ENCODE measurements at regions not wholly inside any gene's neighbourhood (a gene's known extent, or its start where the extent isn't known, plus 50 kb on each side); places are given as distances from the start of the nearest gene placed in this dataset.

GRCh38 chr20:41874658-41875057 is 256.5 kb upstream of the CHD6 start:
- peaks cover 0 to 3% of the 10 kb centered on the region in 2 donors for H3K9me3 ChIP-seq (ENCODE audit: control insufficient read depth in 2 of 2, insufficient read depth in 1 of 2, low read depth in 1 of 2, low read length in 1 of 2)
- WGBS, 2 donors, result 67 to 74% methylated on average over 1 of the region's 1 CpG
- no peak overlapping the region for H3K27ac ChIP-seq (ENCODE audit: low read depth in 2 of 2, low read length in 1 of 2)
- no peak overlapping the region for H3K4me3 ChIP-seq (ENCODE audit: low read depth in 1 of 2, low read length in 2 of 2)
- H3K4me1 ChIP-seq (ENCODE audit: control insufficient read depth in 2 of 2, insufficient read depth in 2 of 2, low read length in 1 of 2), result no peaks in the 10 kb centered on the region
- H3K36me3 ChIP-seq (ENCODE audit: control insufficient read depth in 2 of 2, insufficient read depth in 2 of 2, low read length in 1 of 2), result no peaks in the 10 kb centered on the region
- peaks cover 0 to 2% of the 10 kb centered on the region in 2 donors for H3K27me3 ChIP-seq (ENCODE audit: control insufficient read depth in 1 of 2, insufficient read depth in 2 of 2, low read length in 2 of 2)

GRCh38 chr20:41872930-41873329 is 254.8 kb upstream of the CHD6 start:
- Histone ChIP-seq H3K4me3 (ENCODE audit: low read depth in 1 of 2, low read length in 2 of 2) (no peak overlapping the region), H3K9me3 (ENCODE audit: control insufficient read depth in 2 of 2, insufficient read depth in 1 of 2, low read depth in 1 of 2, low read length in 1 of 2) (peaks cover 0 to 3% of the 10 kb centered on the region in 2 donors), H3K36me3 (ENCODE audit: control insufficient read depth in 2 of 2, insufficient read depth in 2 of 2, low read length in 1 of 2) (no peaks in the 10 kb centered on the region), H3K4me1 (ENCODE audit: control insufficient read depth in 2 of 2, insufficient read depth in 2 of 2, low read length in 1 of 2) (no peaks in the 10 kb centered on the region), H3K27me3 (ENCODE audit: control insufficient read depth in 1 of 2, insufficient read depth in 2 of 2, low read length in 2 of 2) (peaks cover 0 to 2% of the 10 kb centered on the region in 2 donors), H3K27ac (ENCODE audit: low read depth in 2 of 2, low read length in 1 of 2) (no peak overlapping the region)
- WGBS, 2 donors, result 43 to 49% methylated on average over 4 of the region's 4 CpGs

GRCh38 chr20:41870869-41871462 is 252.8 kb upstream of the CHD6 start:
- Histone ChIP-seq H3K27me3 (ENCODE audit: control insufficient read depth in 1 of 2, insufficient read depth in 2 of 2, low read length in 2 of 2) (peaks cover 0 to 2% of the 10 kb centered on the region in 2 donors), H3K36me3 (ENCODE audit: control insufficient read depth in 2 of 2, insufficient read depth in 2 of 2, low read length in 1 of 2) (no peaks in the 10 kb centered on the region), H3K27ac (ENCODE audit: low read depth in 2 of 2, low read length in 1 of 2) (no peak overlapping the region), H3K4me1 (ENCODE audit: control insufficient read depth in 2 of 2, insufficient read depth in 2 of 2, low read length in 1 of 2) (no peaks in the 10 kb centered on the region), H3K9me3 (ENCODE audit: control insufficient read depth in 2 of 2, insufficient read depth in 1 of 2, low read depth in 1 of 2, low read length in 1 of 2) (peaks cover 0 to 3% of the 10 kb centered on the region in 2 donors), H3K4me3 (ENCODE audit: low read depth in 1 of 2, low read length in 2 of 2) (no peak overlapping the region)
- whole genome bisulfite sequencing, 2 donors, result 49 to 53% methylated on average over 3 of the region's 3 CpGs

- H3K4me3 ChIP-seq (ENCODE audit: low read depth in 1 of 2, low read length in 2 of 2), result no peak overlapping the region
- peaks cover 0 to 2% of the 10 kb centered on the region in 2 donors for H3K27me3 ChIP-seq (ENCODE audit: control insufficient read depth in 1 of 2, insufficient read depth in 2 of 2, low read length in 2 of 2)
- no peak overlapping the region for H3K27ac ChIP-seq (ENCODE audit: low read depth in 2 of 2, low read length in 1 of 2)
- WGBS, 2 donors, result 62 to 63% methylated on average over 2 of the region's 2 CpGs
- H3K4me1 ChIP-seq (ENCODE audit: control insufficient read depth in 2 of 2, insufficient read depth in 2 of 2, low read length in 1 of 2), result no peaks in the 10 kb centered on the region
- peaks cover 0 to 3% of the 10 kb centered on the region in 2 donors for H3K9me3 ChIP-seq (ENCODE audit: control insufficient read depth in 2 of 2, insufficient read depth in 1 of 2, low read depth in 1 of 2, low read length in 1 of 2)
- no peaks in the 10 kb centered on the region for H3K36me3 ChIP-seq (ENCODE audit: control insufficient read depth in 2 of 2, insufficient read depth in 2 of 2, low read length in 1 of 2)
These were observed 251.1 kb upstream of the CHD6 start for GRCh38 chr20:41869261-41869660.

- Histone ChIP-seq H3K27ac (ENCODE audit: low read depth in 2 of 2, low read length in 1 of 2) (no peak overlapping the region), H3K4me3 (ENCODE audit: low read depth in 1 of 2, low read length in 2 of 2) (no peak overlapping the region), H3K4me1 (ENCODE audit: control insufficient read depth in 2 of 2, insufficient read depth in 2 of 2, low read length in 1 of 2) (no peaks in the 10 kb centered on the region), H3K9me3 (ENCODE audit: control insufficient read depth in 2 of 2, insufficient read depth in 1 of 2, low read depth in 1 of 2, low read length in 1 of 2) (no peaks in the 10 kb centered on the region), H3K36me3 (ENCODE audit: control insufficient read depth in 2 of 2, insufficient read depth in 2 of 2, low read length in 1 of 2) (no peaks in the 10 kb centered on the region), H3K27me3 (ENCODE audit: control insufficient read depth in 1 of 2, insufficient read depth in 2 of 2, low read length in 2 of 2) (peaks cover 0 to 2% of the 10 kb centered on the region in 2 donors)
- WGBS, 2 donors, result 74 to 79% methylated on average over 3 of the region's 3 CpGs
These were observed 247.8 kb upstream of the CHD6 start for GRCh38 chr20:41865938-41866337.

- Histone ChIP-seq H3K9me3 (ENCODE audit: control insufficient read depth in 2 of 2, insufficient read depth in 1 of 2, low read depth in 1 of 2, low read length in 1 of 2) (no peaks in the 10 kb centered on the region), H3K27ac (ENCODE audit: low read depth in 2 of 2, low read length in 1 of 2) (no peak overlapping the region), H3K4me3 (ENCODE audit: low read depth in 1 of 2, low read length in 2 of 2) (no peak overlapping the region), H3K36me3 (ENCODE audit: control insufficient read depth in 2 of 2, insufficient read depth in 2 of 2, low read length in 1 of 2) (no peaks in the 10 kb centered on the region), H3K27me3 (ENCODE audit: control insufficient read depth in 1 of 2, insufficient read depth in 2 of 2, low read length in 2 of 2) (peaks cover 0 to 2% of the 10 kb centered on the region in 2 donors), H3K4me1 (ENCODE audit: control insufficient read depth in 2 of 2, insufficient read depth in 2 of 2, low read length in 1 of 2) (no peaks in the 10 kb centered on the region)
- WGBS, 2 donors, result 71 to 75% methylated on average over 4 of the region's 4 CpGs
These were observed 244.3 kb upstream of the CHD6 start for GRCh38 chr20:41862476-41862875.

- Histone ChIP-seq H3K9me3 (ENCODE audit: control insufficient read depth in 2 of 2, insufficient read depth in 1 of 2, low read depth in 1 of 2, low read length in 1 of 2) (no peaks in the 10 kb centered on the region), H3K4me3 (ENCODE audit: low read depth in 1 of 2, low read length in 2 of 2) (no peak overlapping the region), H3K36me3 (ENCODE audit: control insufficient read depth in 2 of 2, insufficient read depth in 2 of 2, low read length in 1 of 2) (no peaks in the 10 kb centered on the region), H3K27me3 (ENCODE audit: control insufficient read depth in 1 of 2, insufficient read depth in 2 of 2, low read length in 2 of 2) (peaks cover 0 to 2% of the 10 kb centered on the region in 2 donors), H3K27ac (ENCODE audit: low read depth in 2 of 2, low read length in 1 of 2) (no peak overlapping the region), H3K4me1 (ENCODE audit: control insufficient read depth in 2 of 2, insufficient read depth in 2 of 2, low read length in 1 of 2) (no peaks in the 10 kb centered on the region)
- WGBS, 2 donors, result 45 to 48% methylated on average over 6 of the region's 6 CpGs
These were observed 243.7 kb upstream of the CHD6 start for GRCh38 chr20:41861772-41862422.

- no peaks in the 10 kb centered on the region for H3K36me3 ChIP-seq (ENCODE audit: control insufficient read depth in 2 of 2, insufficient read depth in 2 of 2, low read length in 1 of 2)
- no peak overlapping the region for H3K4me3 ChIP-seq (ENCODE audit: low read depth in 1 of 2, low read length in 2 of 2)
- H3K4me1 ChIP-seq (ENCODE audit: control insufficient read depth in 2 of 2, insufficient read depth in 2 of 2, low read length in 1 of 2), result no peaks in the 10 kb centered on the region
- no peaks in the 10 kb centered on the region for H3K27me3 ChIP-seq (ENCODE audit: control insufficient read depth in 1 of 2, insufficient read depth in 2 of 2, low read length in 2 of 2)
- H3K27ac ChIP-seq (ENCODE audit: low read depth in 2 of 2, low read length in 1 of 2), result no peak overlapping the region
- H3K9me3 ChIP-seq (ENCODE audit: control insufficient read depth in 2 of 2, insufficient read depth in 1 of 2, low read depth in 1 of 2, low read length in 1 of 2), result no peaks in the 10 kb centered on the region
- WGBS, 2 donors, result 58 to 66% methylated on average over 3 of the region's 3 CpGs
These were observed 236.6 kb upstream of the CHD6 start for GRCh38 chr20:41854765-41855164.

- Histone ChIP-seq H3K4me1 (ENCODE audit: control insufficient read depth in 2 of 2, insufficient read depth in 2 of 2, low read length in 1 of 2) (no peaks in the 10 kb centered on the region), H3K27me3 (ENCODE audit: control insufficient read depth in 1 of 2, insufficient read depth in 2 of 2, low read length in 2 of 2) (no peaks in the 10 kb centered on the region), H3K27ac (ENCODE audit: low read depth in 2 of 2, low read length in 1 of 2) (no peak overlapping the region), H3K9me3 (ENCODE audit: control insufficient read depth in 2 of 2, insufficient read depth in 1 of 2, low read depth in 1 of 2, low read length in 1 of 2) (no peaks in the 10 kb centered on the region), H3K36me3 (ENCODE audit: control insufficient read depth in 2 of 2, insufficient read depth in 2 of 2, low read length in 1 of 2) (no peaks in the 10 kb centered on the region), H3K4me3 (ENCODE audit: low read depth in 1 of 2, low read length in 2 of 2) (no peak overlapping the region)
- 68 to 70% methylated on average over 2 of the region's 2 CpGs for WGBS, 2 donors
These were observed 235.6 kb upstream of the CHD6 start for GRCh38 chr20:41853806-41854205.

- H3K4me1 ChIP-seq (ENCODE audit: control insufficient read depth in 2 of 2, insufficient read depth in 2 of 2, low read length in 1 of 2), result no peaks in the 10 kb centered on the region
- no peak overlapping the region for H3K27ac ChIP-seq (ENCODE audit: low read depth in 2 of 2, low read length in 1 of 2)
- 59 to 65% methylated on average over 3 of the region's 3 CpGs for WGBS, 2 donors
- no peaks in the 10 kb centered on the region for H3K27me3 ChIP-seq (ENCODE audit: control insufficient read depth in 1 of 2, insufficient read depth in 2 of 2, low read length in 2 of 2)
- no peak overlapping the region for H3K4me3 ChIP-seq (ENCODE audit: low read depth in 1 of 2, low read length in 2 of 2)
- H3K36me3 ChIP-seq (ENCODE audit: control insufficient read depth in 2 of 2, insufficient read depth in 2 of 2, low read length in 1 of 2), result no peaks in the 10 kb centered on the region
- H3K9me3 ChIP-seq (ENCODE audit: control insufficient read depth in 2 of 2, insufficient read depth in 1 of 2, low read depth in 1 of 2, low read length in 1 of 2), result no peaks in the 10 kb centered on the region
These were observed 230.0 kb upstream of the CHD6 start for GRCh38 chr20:41848180-41848579.
